K562 (cell line): ENCODE measurements at regions not wholly inside any gene's neighbourhood (a gene's known extent, or its start where the extent isn't known, plus 50 kb on each side); places are given as distances from the start of the nearest gene placed in this dataset.

Experiments
- ATAC-seq: fragments of 200-7000 bp; cut with Tn5 transposase; 3 replicates; pipeline ENCODE4 v1.9.1; 2020; ENCODE audit warnings: moderate library complexity
- BruUV-seq: library from RNA; stranded (reverse); fragments of 400-500 nt; replicated peaks from 2 replicates; lab custom pipeline; 2021; lab: Mats Ljungman, UMichigan
- CTCF ChIA-PET: fragments of 300-600 bp; formaldehyde crosslinking; extraction: SDS; loops from one replicate; lab custom pipeline; 2021; ENCODE audit warnings: low intra/inter-chr PET ratio; lab: Yijun Ruan, JAX
- POLR2A ChIA-PET: fragments of 300-600, 350-650 bp; sonication (Branson Sonifier 250); formaldehyde crosslinking; extraction: SDS; loops from one replicate; lab custom pipeline; 2021; ENCODE audit warnings: antibody characterized with exemption, inconsistent platforms; lab: Yijun Ruan, JAX
- DNase-seq, 4 experiments: peaks; one replicate each; pipeline versions ENCODE4 v3.0.0 to v3.0.0-alpha.2; 2011 to 2018; ENCODE audit warnings: low spot score in 3 of 4, mixed read lengths in 3 of 4; ENCODE audit errors: extremely low read depth in 1 of 4
- FAIRE-seq: peaks from 2 replicates; lab custom pipeline; 2011; peaks lifted over from hg19 to GRCh38; lab: Jason Lieb, UNC
- H2AFZ ChIP-seq: 2 replicates; pipeline ENCODE4 v1.6.0; 2011; ENCODE audit warnings: low read depth, low read length, control low read depth, inconsistent platforms
- H3K27ac ChIP-seq: fragments of 200-600 bp; 3 replicates; pipeline ENCODE4 v1.8.0; 2011; ENCODE audit warnings: low read depth, mild to moderate bottlenecking, control low read depth, inconsistent platforms, low read length, moderate library complexity, mixed read lengths; ENCODE audit errors: extremely low read depth
- H3K27me3 ChIP-seq, 2 experiments: fragments of 300-600 bp in 1 of 2; 2 replicates in 1 of 2; 3 replicates in 1 of 2; pipeline versions ENCODE4 v1.6.0 to v1.8.0; 2011; ENCODE audit warnings: inconsistent platforms in 2 of 2, low read length in 2 of 2, mild to moderate bottlenecking in 1 of 2, mixed read lengths in 1 of 2, moderate library complexity in 1 of 2; ENCODE audit not compliant: control insufficient read depth in 2 of 2, insufficient read depth in 2 of 2
- H3K36me3 ChIP-seq: fragments of 300-600 bp; 3 replicates; pipeline ENCODE4 v1.8.0; 2011; ENCODE audit warnings: mild to moderate bottlenecking, low read length, inconsistent platforms; ENCODE audit not compliant: control insufficient read depth, insufficient read depth
- H3K4me1 ChIP-seq, 2 experiments: fragments of 200-600 bp in 1 of 2; replicated peaks in 1 of 2; 2 replicates in 1 of 2; 3 replicates in 1 of 2; pipeline versions ENCODE4 v1.5.1 to v1.8.0; 2011; ENCODE audit warnings: inconsistent platforms in 2 of 2, low read length in 2 of 2, mild to moderate bottlenecking in 1 of 2, mixed read lengths in 1 of 2, moderate library complexity in 1 of 2; ENCODE audit not compliant: control insufficient read depth in 2 of 2, insufficient read depth in 2 of 2
- H3K4me2 ChIP-seq: 2 replicates; pipeline ENCODE4 v1.6.1; 2011; ENCODE audit warnings: low read length, control low read depth, inconsistent platforms, mixed read lengths; ENCODE audit not compliant: insufficient read depth
- H3K4me3 ChIP-seq: fragments of 200-600 bp; sonication (generic), shearing (Covaris generic); 2 replicates; pipeline ENCODE4 v1.5.1; 2016; ENCODE audit warnings: control low read depth, inconsistent platforms
- H3K79me2 ChIP-seq: fragments of 200-600 bp; 3 replicates; pipeline ENCODE4 v1.8.0; 2011; ENCODE audit warnings: low read length, inconsistent platforms; ENCODE audit not compliant: control insufficient read depth, insufficient read depth
- H3K9ac ChIP-seq, 2 experiments: 2 replicates each; pipeline versions ENCODE4 v1.6.0 to v1.6.1; 2011; ENCODE audit warnings: low read depth in 2 of 2, low read length in 2 of 2, control low read depth in 1 of 2, inconsistent platforms in 1 of 2, mild to moderate bottlenecking in 1 of 2, mixed read lengths in 1 of 2; ENCODE audit not compliant: insufficient read depth in 1 of 2
- H3K9me1 ChIP-seq: one replicate; pipeline ENCODE4 v1.6.0; 2011; ENCODE audit warnings: inconsistent platforms, mild to moderate bottlenecking, low read length, moderate library complexity; ENCODE audit not compliant: control insufficient read depth, insufficient read depth
- H3K9me3 ChIP-seq: replicated peaks from 2 replicates; pipeline ENCODE4 v1.5.1; 2011; ENCODE audit warnings: low read depth, low read length, inconsistent platforms; ENCODE audit not compliant: control insufficient read depth, insufficient read depth
- H4K20me1 ChIP-seq: replicated peaks from 2 replicates; pipeline ENCODE4 v1.6.1; 2011; ENCODE audit warnings: low read length, inconsistent platforms, mixed read lengths; ENCODE audit not compliant: control insufficient read depth, insufficient read depth
- CXXC5 ChIP-seq: fragments of 250-450 bp; sonication (Bioruptor Pico); IDR thresholded peaks from 2 replicates; pipeline ENCODE4 v1.8.0; 2022; ENCODE audit warnings: inconsistent platforms, mild to moderate bottlenecking, moderate library complexity
- DLX4 ChIP-seq: fragments of 250-450 bp; sonication (Bioruptor Pico); IDR thresholded peaks from 2 replicates; pipeline ENCODE4 v1.6.1; 2021; ENCODE audit warnings: mild to moderate bottlenecking
- SIRT6 ChIP-seq: IDR thresholded peaks from one replicate; pipeline ENCODE4 v1.6.1; 2012; ENCODE audit warnings: low read depth, mild to moderate bottlenecking, control low read depth, inconsistent platforms, low read length, moderate library complexity
- SMAD3 ChIP-seq: fragments of 450-650 bp; formaldehyde crosslinking; conservative IDR thresholded peaks from 2 replicates; pipeline ENCODE4 v1.4.0; 2020; ENCODE audit warnings: mild to moderate bottlenecking
- STAT6 ChIP-seq: sonication (generic); formaldehyde crosslinking; IDR thresholded peaks from 2 replicates; pipeline ENCODE4 v1.8.1; 2023; ENCODE audit warnings: mild to moderate bottlenecking, missing genetic modification reagents
- TSHZ1 ChIP-seq: fragments of 250-450 bp; sonication (Bioruptor Pico); IDR thresholded peaks from 2 replicates; pipeline ENCODE4 v1.4.0; 2020; ENCODE audit warnings: mild to moderate bottlenecking, moderate library complexity
- WGBS: fragments of 100-300 bp; shearing (Covaris generic); methylation state at CpG from one replicate; pipeline ENCODE4 v1.1.6; 2016; ENCODE audit warnings: low coverage, mixed read lengths; ENCODE audit not compliant: insufficient coverage; ENCODE audit errors: missing lambda C conversion rate; 5-methylcytosine and 5-hydroxymethylcytosine counted together
- in situ Hi-C: fragments of 300-500 bp; cut with MboI; formaldehyde crosslinking; loops from 4 replicates; pipeline ENCODE4 v1.15.0; 2018; ENCODE audit warnings: inconsistent platforms, mixed read lengths
- intact Hi-C: fragments of 100-400 bp; cut with micrococcal nuclease; formaldehyde crosslinking; loops from 2 replicates; pipeline ENCODE4 v1.14.2; 2022

GRCh38 chr9:26748449-26749058, 144.0 kb downstream of the CAAP1 start:
- TF ChIP-seq TSHZ1 (CRISPR knock-in tag) (no peak), STAT6 (CRISPR knock-in tag) (no peak), DLX4 (CRISPR knock-in tag) (no peak), CXXC5 (no peak), SMAD3 (CRISPR knock-in tag) (no peak), SIRT6 (no peak)
- no CpG with 5 or more reads among the region's 4 CpGs for WGBS
- in situ Hi-C loops (loop anchor here (10.0 kb wide), 2 partner anchors 106 to 226 kb away; no protein-coding TSS in a partner anchor), intact Hi-C loops (loop anchor here (5.0 kb wide), 1 partner anchor 109 kb away; no protein-coding TSS in a partner anchor)
- POLR2A ChIA-PET = no interaction called here
- Histone ChIP-seq H3K27ac (no peak overlapping the region), H3K27me3 (no peaks in the 10 kb centered on the region), H3K4me1 (no peaks in the 10 kb centered on the region; a peak in 1 of 5 replicates), H3K4me2 (no peak overlapping the region), H3K9me3 (no peaks in the 10 kb centered on the region), H3K9me1 (no peaks in the 10 kb centered on the region), H3K4me3 (no peak overlapping the region), H2AFZ (no peak overlapping the region), H3K36me3 (no peaks in the 10 kb centered on the region), H4K20me1 (no peaks in the 10 kb centered on the region), H3K79me2 (no peaks in the 10 kb centered on the region), H3K9ac (no peak overlapping the region)
- DNase-seq (no peak), ATAC-seq (no peak), FAIRE-seq (no peak)
- CTCF ChIA-PET = interaction anchor here (0.6 kb wide), 1 partner anchor 332 kb away, joined by 3 read pairs; no protein-coding TSS in a partner anchor
- no TSS peak for BruUV-seq
